ENCODE measurements at regions not wholly inside any gene's neighbourhood (a gene's known extent, or its start where the extent isn't known, plus 50 kb on each side); places are given as distances from the start of the nearest gene placed in this dataset.

GRCh38 chr1:82783044-82783443 lies 982.3 kb downstream of the ADGRL2 start:
- H3K27ac Mint-ChIP-seq = no peak overlapping the region
- peaks cover 40% of the 10 kb centered on the region for H3K9me3 Mint-ChIP-seq
- no peaks in the 10 kb centered on the region for H3K27me3 Mint-ChIP-seq (ENCODE audit: low read depth)
- CTCF ChIA-PET = no interaction called here
- no peak for ATAC-seq
- peaks cover 15% of the 10 kb centered on the region for H3K36me3 Mint-ChIP-seq
- no peak overlapping the region for H3K4me3 Mint-ChIP-seq
- no peak for DNase-seq (ENCODE audit: low spot score)
- POLR2A ChIA-PET = interaction anchor here (0.5 kb wide), 1 partner anchor 709 kb away, joined by 5 read pairs; no protein-coding TSS in a partner anchor
- H3K4me1 Mint-ChIP-seq = 0 out of 2 replicates have a peak, but pooled peaks cover 2% of the 10 kb centered on the region
- no peak for TF ChIP-seq CTCF (IDR thresholded peaks at IDR 0.05)
- TF ChIP-seq ELF4 (CRISPR knock-in tag; IDR thresholded peaks at IDR 0.05; ENCODE audit: low read depth) = no peak
- no peak for TF ChIP-seq ETV6 (CRISPR knock-in tag; IDR thresholded peaks at IDR 0.05)
- TF ChIP-seq USF1 (CRISPR knock-in tag; IDR thresholded peaks at IDR 0.05) = no peak
- TF ChIP-seq FOXJ3 (CRISPR knock-in tag; IDR thresholded peaks at IDR 0.05; ENCODE audit: borderline replicate concordance) = no peak
- no peak for TF ChIP-seq ZNF416 (CRISPR knock-in tag; IDR thresholded peaks at IDR 0.05)
- no peak for TF ChIP-seq ZNF532 (CRISPR knock-in tag; IDR thresholded peaks at IDR 0.05; ENCODE audit: borderline replicate concordance)
- TF ChIP-seq E2F5 (CRISPR knock-in tag; IDR thresholded peaks at IDR 0.05) = no peak
- TF ChIP-seq TEAD4 (CRISPR knock-in tag; IDR thresholded peaks at IDR 0.05) = no peak
- no peak for TF ChIP-seq HMGA2 (CRISPR knock-in tag; IDR thresholded peaks at IDR 0.05)
- no peak for TF ChIP-seq ZMAT4 (CRISPR knock-in tag; IDR thresholded peaks at IDR 0.05)
- TF ChIP-seq ZNF317 (CRISPR knock-in tag; IDR thresholded peaks at IDR 0.05; ENCODE audit: borderline replicate concordance, low read depth) = no peak
- TF ChIP-seq GTF2I (CRISPR knock-in tag; conservative IDR thresholded peaks at IDR 0.05) = no peak

DNA sequence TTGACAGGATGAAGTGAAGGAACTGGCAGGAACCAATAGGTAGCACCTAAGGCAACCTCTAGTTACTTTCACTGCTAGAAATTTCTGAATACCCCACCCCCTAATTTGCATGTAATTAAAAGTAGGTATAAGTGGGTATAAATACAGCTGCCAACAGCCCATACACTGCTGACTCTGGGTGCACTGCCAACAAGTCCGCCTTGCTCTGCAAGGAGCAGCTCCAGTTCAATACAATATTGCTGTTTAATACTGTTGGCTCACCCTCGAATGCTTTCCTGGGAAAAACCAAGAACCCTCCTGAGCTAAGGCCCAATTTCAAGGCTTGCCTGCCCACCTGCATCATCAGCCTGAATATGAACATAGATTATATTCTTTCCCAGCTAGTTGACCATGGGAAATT lies 981.9 kb downstream of the ADGRL2 start:
- ATAC-seq (no peak), DNase-seq (ENCODE audit: low spot score) (no peak)
- ChIA-PET CTCF (no interaction called here), POLR2A (interaction anchor here (0.5 kb wide), 1 partner anchor 710 kb away, joined by 5 read pairs; no protein-coding TSS in a partner anchor)
- no peak overlapping the region for H3K27ac Mint-ChIP-seq
- H3K9me3 Mint-ChIP-seq = peaks cover 40% of the 10 kb centered on the region
- peaks cover 15% of the 10 kb centered on the region for H3K36me3 Mint-ChIP-seq
- no peaks in the 10 kb centered on the region for H3K4me1 Mint-ChIP-seq
- H3K27me3 Mint-ChIP-seq (ENCODE audit: low read depth) = no peaks in the 10 kb centered on the region
- no peak overlapping the region for H3K4me3 Mint-ChIP-seq
- no peak for TF ChIP-seq AR (CRISPR knock-in tag; IDR thresholded peaks at IDR 0.05)
- TF ChIP-seq CREB1 (CRISPR knock-in tag; IDR thresholded peaks at IDR 0.05) = no peak
- TF ChIP-seq E2F1 (CRISPR knock-in tag; IDR thresholded peaks at IDR 0.05) = no peak
- TF ChIP-seq CTCF (IDR thresholded peaks at IDR 0.05) = no peak
- TF ChIP-seq, protein P1, sequence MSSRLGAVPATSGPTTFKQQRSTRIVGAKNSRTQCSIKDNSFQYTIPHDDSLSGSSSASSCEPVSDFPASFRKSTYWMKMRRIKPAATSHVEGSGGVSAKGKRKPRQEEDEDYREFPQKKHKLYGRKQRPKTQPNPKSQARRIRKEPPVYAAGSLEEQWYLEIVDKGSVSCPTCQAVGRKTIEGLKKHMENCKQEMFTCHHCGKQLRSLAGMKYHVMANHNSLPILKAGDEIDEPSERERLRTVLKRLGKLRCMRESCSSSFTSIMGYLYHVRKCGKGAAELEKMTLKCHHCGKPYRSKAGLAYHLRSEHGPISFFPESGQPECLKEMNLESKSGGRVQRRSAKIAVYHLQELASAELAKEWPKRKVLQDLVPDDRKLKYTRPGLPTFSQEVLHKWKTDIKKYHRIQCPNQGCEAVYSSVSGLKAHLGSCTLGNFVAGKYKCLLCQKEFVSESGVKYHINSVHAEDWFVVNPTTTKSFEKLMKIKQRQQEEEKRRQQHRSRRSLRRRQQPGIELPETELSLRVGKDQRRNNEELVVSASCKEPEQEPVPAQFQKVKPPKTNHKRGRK (CRISPR knock-in tag; IDR thresholded peaks at IDR 0.05; ENCODE audit: borderline replicate concordance) = no peak
- no peak for TF ChIP-seq GTF2I (CRISPR knock-in tag; conservative IDR thresholded peaks at IDR 0.05)
- TF ChIP-seq ZNF671 (CRISPR knock-in tag; IDR thresholded peaks at IDR 0.05) = no peak
